ENCODE measurements at regions not wholly inside any gene's neighbourhood (a gene's known extent, or its start where the extent isn't known, plus 50 kb on each side); places are given as distances from the start of the nearest gene placed in this dataset.

GRCh38 chr9:6160579-6160978 lies 55.0 kb upstream of the IL33 start:
- Histone ChIP-seq H3K4me2 (ENCODE audit: insufficient read depth in 1 of 2, low read depth in 2 of 2, low read length in 2 of 2) (no peak overlapping the region), H3K56ac (replicated peaks; ENCODE audit: insufficient read length, low read depth, low read length) (no peak overlapping the region), H2BK5ac (ENCODE audit: low read depth, low read length) (no peak overlapping the region), H4K20me1 (replicated peaks in 1 of 2; ENCODE audit: control insufficient read depth in 1 of 2, insufficient read depth in 2 of 2, low read length in 2 of 2) (no peaks in the 10 kb centered on the region), H3K9me3 (ENCODE audit: insufficient read depth in 2 of 2, low read depth in 1 of 2, low read length in 1 of 2) (peaks cover 0 to 5% of the 10 kb centered on the region in 2 experiments; a peak in 2 of 4 replicates), H3K18ac (ENCODE audit: extremely low read depth, low read length) (no peak overlapping the region), H3K36me3 (ENCODE audit: control insufficient read depth in 2 of 4, insufficient read depth in 4 of 4, low read length in 3 of 4) (no peaks in the 10 kb centered on the region), H3K79me1 (ENCODE audit: low read depth, low read length) (no peaks in the 10 kb centered on the region), H2BK120ac (replicated peaks; ENCODE audit: low read depth, low read length) (no peak overlapping the region), H3K23me2 (ENCODE audit: low read depth, low read length) (no peaks in the 10 kb centered on the region; the same call in 1 of the 2 replicates), H3K14ac (ENCODE audit: insufficient read length) (no peak overlapping the region), H2BK12ac (ENCODE audit: low read depth, low read length) (no peak overlapping the region), H2BK15ac (ENCODE audit: low read length) (no peak overlapping the region), H3K9ac (replicated peaks in 1 of 4; ENCODE audit: extremely low read depth in 1 of 4, low read depth in 3 of 4, low read length in 3 of 4) (no peak overlapping the region), H4K8ac (ENCODE audit: extremely low read depth, insufficient read depth, low read length) (no peak overlapping the region), H2AK5ac (ENCODE audit: low read depth, low read length) (no peak overlapping the region), H3K4ac (replicated peaks; ENCODE audit: insufficient read length, low read depth, low read length) (no peak overlapping the region), H3K4me1 (replicated peaks in 1 of 4; ENCODE audit: control insufficient read depth in 3 of 4, insufficient read depth in 4 of 4, low read length in 3 of 4) (no peaks in the 10 kb centered on the region), H3K4me3 (ENCODE audit: extremely low read depth in 1 of 4, insufficient read depth in 2 of 4, low read depth in 3 of 4, low read length in 4 of 4) (no peak overlapping the region), H4K91ac (replicated peaks; ENCODE audit: insufficient read length, low read length) (no peak overlapping the region), H2BK20ac (ENCODE audit: low read length) (no peak overlapping the region), H3K79me2 (ENCODE audit: control insufficient read depth in 1 of 2, insufficient read depth in 2 of 2, low read length in 2 of 2) (no peaks in the 10 kb centered on the region), H2AFZ (ENCODE audit: low read length) (no peak overlapping the region), H4K5ac (ENCODE audit: insufficient read length, low read depth, low read length) (no peak overlapping the region), H3K27me3 (replicated peaks in 1 of 4; ENCODE audit: control insufficient read depth in 3 of 4, extremely low read depth in 1 of 4, insufficient read depth in 3 of 4, low read length in 3 of 4) (no peaks in the 10 kb centered on the region), H3K27ac (ENCODE audit: low read depth, low read length) (no peak overlapping the region), H3K23ac (ENCODE audit: insufficient read length) (no peak overlapping the region)
- FAIRE-seq = no peak
- ChIA-PET CTCF (ENCODE audit: partially characterized antibody) (no interaction called here), POLR2A (ENCODE audit: partially characterized antibody) (interaction anchor here (0.6 kb wide), 1 partner anchor 306 kb away, joined by 3 read pairs; no protein-coding TSS in a partner anchor)
- TF ChIP-seq CHD2 (IDR thresholded peaks at IDR 0.05; ENCODE audit: low read length) = no peak
- no peak for TF ChIP-seq POLR2AphosphoS5 (IDR thresholded peaks at IDR 0.05; ENCODE audit: low read depth, low read length)
- no peak for TF ChIP-seq JUN (IDR thresholded peaks at IDR 0.05; ENCODE audit: low read depth, low read length)
- no peak for TF ChIP-seq USF2 (IDR thresholded peaks at IDR 0.05; ENCODE audit: low read length)
- TF ChIP-seq EZH2 (IDR thresholded peaks at IDR 0.05; ENCODE audit: low read depth, low read length, severe bottlenecking) = no peak
- TF ChIP-seq RBBP5 (IDR thresholded peaks at IDR 0.05; ENCODE audit: borderline replicate concordance, low read depth, low read length) = no peak
- no peak for TF ChIP-seq TAF1 (IDR thresholded peaks at IDR 0.05; ENCODE audit: low read depth, low read length)
- no peak for TF ChIP-seq MAX (IDR thresholded peaks at IDR 0.05)
- no peak for TF ChIP-seq ZNF274 (IDR thresholded peaks at IDR 0.05; ENCODE audit: borderline replicate concordance, extremely low read depth, low read length)
- no peak for TF ChIP-seq RXRA (IDR thresholded peaks at IDR 0.05; ENCODE audit: insufficient read depth, low read depth, low read length)
- DNase-seq (ENCODE audit: low read depth in 1 of 2, low spot score in 2 of 2) = no peak

Data from H1 (cell line).